ENCODE measurements at regions not wholly inside any gene's neighbourhood (a gene's known extent, or its start where the extent isn't known, plus 50 kb on each side); places are given as distances from the start of the nearest gene placed in this dataset.

DNA sequence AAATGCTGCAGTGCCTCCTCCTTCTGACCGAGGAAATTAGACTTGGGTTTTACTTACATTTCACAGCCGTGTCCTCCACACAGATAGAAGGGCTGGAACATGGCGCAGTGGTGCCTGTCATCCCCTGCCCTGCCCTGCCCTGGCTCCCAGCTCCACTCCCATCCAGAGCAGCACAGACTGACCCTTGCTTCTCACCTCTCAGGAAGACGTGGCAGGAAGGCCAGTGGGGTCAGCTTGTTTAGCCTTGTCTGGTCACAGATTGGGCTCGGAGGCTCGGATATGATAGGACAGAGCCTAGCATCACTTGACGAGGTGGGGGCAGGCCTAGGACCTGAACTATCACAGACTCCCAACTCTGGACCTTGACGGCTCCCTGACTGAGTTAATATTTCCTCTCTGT, 88.5 kb downstream of the LINGO1 start:
- Histone ChIP-seq H3K4me1 (peaks cover 10% of the 10 kb centered on the region), H3K4me3 (no peak overlapping the region), H3K36me3 (no peaks in the 10 kb centered on the region), H3K9me3 (no peaks in the 10 kb centered on the region), H3K9ac (ENCODE audit: low read depth in 2 of 2, low read length in 2 of 2) (no peak overlapping the region), H3K27me3 (no peaks in the 10 kb centered on the region), H3K27ac (no peak overlapping the region)
- DNase-seq, result no peak
- no peak for TF ChIP-seq CTCF (IDR thresholded peaks at IDR 0.05)
- intact Hi-C loops (cut with DNase I), result loop anchor here (5.0 kb wide), 2 partner anchors 437 to 522 kb away; no protein-coding TSS in a partner anchor

DNA sequence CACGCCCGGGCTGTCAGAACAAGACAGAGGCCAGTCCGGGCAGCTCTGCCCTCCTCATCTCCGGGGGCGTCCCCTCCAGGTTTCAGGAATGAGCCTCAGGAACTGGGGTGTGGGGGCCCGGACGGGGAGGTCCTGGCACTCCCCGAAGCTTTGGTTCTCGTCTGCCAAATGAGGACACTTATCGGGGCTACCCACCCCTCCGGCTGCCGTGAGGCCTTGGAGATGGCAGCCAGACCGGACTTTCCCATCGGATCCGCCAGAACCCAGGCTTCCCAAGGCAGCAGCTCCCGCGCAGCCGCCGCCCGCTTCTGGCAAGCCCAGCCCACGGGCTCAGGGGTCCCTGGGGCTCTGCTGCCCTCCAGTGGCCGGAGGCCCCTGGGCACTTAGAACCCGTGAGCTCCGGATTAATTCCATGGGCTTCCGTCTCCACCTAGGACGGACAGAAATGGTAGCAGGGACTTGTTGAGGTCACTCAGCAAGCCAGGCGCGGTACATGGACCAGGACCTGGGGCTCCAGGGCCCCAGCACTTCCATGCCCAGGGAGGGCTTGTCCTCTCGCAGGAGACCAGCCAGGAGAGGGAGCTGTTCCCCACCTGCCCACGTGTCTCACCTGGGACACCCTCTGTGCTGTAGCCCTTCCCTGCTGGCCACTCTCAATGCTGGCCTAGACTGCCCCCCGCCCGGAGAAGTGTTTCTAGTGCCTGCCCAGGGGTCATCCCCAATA, 89.4 kb downstream of the LINGO1 start:
- Histone ChIP-seq H3K9me3 (no peaks in the 10 kb centered on the region), H3K27me3 (no peaks in the 10 kb centered on the region), H3K4me1 (peaks cover 10% of the 10 kb centered on the region), H3K4me3 (peak overlapping the region; percentile 50), H3K9ac (ENCODE audit: low read depth in 2 of 2, low read length in 2 of 2) (peak overlapping the region; percentile 62 to 70), H3K27ac (no peak overlapping the region), H3K36me3 (no peaks in the 10 kb centered on the region)
- TF ChIP-seq CTCF (IDR thresholded peaks at IDR 0.05), result peak; percentile 98
- intact Hi-C loops (cut with DNase I), result loop anchor here (5.0 kb wide), 2 partner anchors 436 to 521 kb away; no protein-coding TSS in a partner anchor
- DNase-seq, result peak; percentile 86

DNA sequence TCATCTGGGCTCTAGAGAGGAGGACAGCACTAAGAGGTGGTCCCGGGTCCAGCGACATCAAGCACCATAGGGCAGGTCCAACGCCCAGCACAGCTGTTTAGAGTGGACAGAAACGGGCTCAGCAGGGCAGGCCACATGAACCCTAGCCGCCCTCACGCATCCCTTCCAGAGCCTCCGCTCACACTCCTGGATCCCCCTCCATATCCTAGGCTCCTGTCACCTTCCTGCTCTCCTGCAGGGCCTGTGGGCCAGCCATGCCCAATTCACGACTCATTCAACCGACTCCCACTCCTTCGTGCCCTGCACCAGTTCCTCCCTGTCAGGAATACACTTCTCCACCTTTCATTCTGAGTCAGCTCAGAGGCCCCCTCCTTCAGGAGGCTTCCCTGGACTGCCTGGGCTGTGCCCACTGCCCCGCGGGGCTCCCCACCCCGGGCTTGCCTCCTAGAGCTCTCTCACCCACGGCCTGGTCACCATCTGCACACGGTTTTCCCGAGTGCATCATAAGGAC, 90.2 kb downstream of the LINGO1 start:
- peak overlapping the region; percentile 50 for H3K4me3 ChIP-seq

GRCh38 chr15:77541421-77542181, 91.1 kb downstream of the LINGO1 start:
- Histone ChIP-seq H3K4me1 (peaks cover 10% of the 10 kb centered on the region), H3K9ac (ENCODE audit: low read depth in 2 of 2, low read length in 2 of 2) (no peak overlapping the region), H3K9me3 (no peaks in the 10 kb centered on the region), H3K27me3 (no peaks in the 10 kb centered on the region), H3K4me3 (no peak overlapping the region), H3K27ac (no peak overlapping the region), H3K36me3 (no peaks in the 10 kb centered on the region)
- no peak for TF ChIP-seq CTCF (IDR thresholded peaks at IDR 0.05)
- intact Hi-C loops (cut with DNase I), result loop anchor here (5.0 kb wide), 2 partner anchors 434 to 519 kb away; no protein-coding TSS in a partner anchor
- no peak for DNase-seq

More for the DNA sequence above, 90.2 kb downstream of the LINGO1 start:
- intact Hi-C loops (cut with DNase I), result loop anchor here (5.0 kb wide), 2 partner anchors 435 to 520 kb away; no protein-coding TSS in a partner anchor
- no peaks in the 10 kb centered on the region for H3K36me3 ChIP-seq
- H3K4me1 ChIP-seq, result peaks cover 10% of the 10 kb centered on the region
- H3K27ac ChIP-seq, result no peak overlapping the region
- peak overlapping the region in 1 of 2 donors; percentile 62 for H3K9ac ChIP-seq (ENCODE audit: low read depth in 2 of 2, low read length in 2 of 2)
- H3K9me3 ChIP-seq, result no peaks in the 10 kb centered on the region
- no peaks in the 10 kb centered on the region for H3K27me3 ChIP-seq
- DNase-seq, result no peak
- TF ChIP-seq CTCF (IDR thresholded peaks at IDR 0.05), result no peak

GRCh38 chr15:77540312-77541060, 92.2 kb downstream of the LINGO1 start:
- no peak for DNase-seq
- no peaks in the 10 kb centered on the region for H3K9me3 ChIP-seq
- H3K27me3 ChIP-seq, result no peaks in the 10 kb centered on the region
- TF ChIP-seq CTCF (IDR thresholded peaks at IDR 0.05), result no peak
- no peak overlapping the region for H3K4me3 ChIP-seq
- no peaks in the 10 kb centered on the region for H3K36me3 ChIP-seq
- H3K9ac ChIP-seq (ENCODE audit: low read depth in 2 of 2, low read length in 2 of 2), result no peak overlapping the region
- H3K4me1 ChIP-seq, result peaks cover 10% of the 10 kb centered on the region
- intact Hi-C loops (cut with DNase I), result loop anchor here (5.0 kb wide), 2 partner anchors 433 to 518 kb away; no protein-coding TSS in a partner anchor
- no peak overlapping the region for H3K27ac ChIP-seq
